Mesendoderm (in vitro differentiated cells): ENCODE measurements at regions not wholly inside any gene's neighbourhood (a gene's known extent, or its start where the extent isn't known, plus 50 kb on each side); places are given as distances from the start of the nearest gene placed in this dataset.
"Not testable (repeated sequence)": the region's sequence is repeated elsewhere in the genome, so short reads cannot be mapped to it uniquely, and the experiment has no call there.

Source experiments
- DNase-seq: peaks from one replicate; pipeline ENCODE4 v3.0.0; 2013
- H2AK5ac ChIP-seq: 2 replicates; pipeline ENCODE4 v1.6.1; 2013; ENCODE audit warnings: low read length, inconsistent platforms
- H2BK120ac ChIP-seq: 2 replicates; pipeline ENCODE4 v1.6.1; 2013; ENCODE audit warnings: low read depth, mild to moderate bottlenecking, low read length, moderate library complexity, mixed read lengths
- H2BK15ac ChIP-seq: replicated peaks from 2 replicates; pipeline ENCODE4 v1.6.1; 2013; ENCODE audit warnings: low read depth, mild to moderate bottlenecking, moderate library complexity
- H2BK5ac ChIP-seq: 2 replicates; pipeline ENCODE4 v1.6.1; 2013; ENCODE audit warnings: low read length, inconsistent platforms
- H3K18ac ChIP-seq: 2 replicates; pipeline ENCODE4 v1.6.1; 2013; ENCODE audit warnings: mild to moderate bottlenecking, low read length, mixed read lengths
- H3K23ac ChIP-seq: one replicate; pipeline ENCODE4 v1.6.1; 2013; ENCODE audit warnings: low read length
- H3K27ac ChIP-seq: 2 replicates; pipeline ENCODE4 v1.5.1; 2013; ENCODE audit warnings: low read depth, mild to moderate bottlenecking, inconsistent platforms, low read length, moderate library complexity
- H3K27me3 ChIP-seq: 2 replicates; pipeline ENCODE4 v1.6.1; 2013; ENCODE audit warnings: low read length, control low read depth, mild to moderate bottlenecking, inconsistent platforms; ENCODE audit not compliant: insufficient read depth, poor library complexity
- H3K36me3 ChIP-seq: 2 replicates; pipeline ENCODE4 v1.6.1; 2013; ENCODE audit warnings: low read length, inconsistent platforms; ENCODE audit not compliant: control insufficient read depth, insufficient read depth
- H3K4ac ChIP-seq: one replicate; pipeline ENCODE4 v1.6.1; 2013; ENCODE audit warnings: low read depth, mild to moderate bottlenecking, low read length, moderate library complexity
- H3K4me1 ChIP-seq: 2 replicates; pipeline ENCODE4 v1.6.1; 2013; ENCODE audit warnings: low read depth, low read length, inconsistent platforms; ENCODE audit not compliant: control insufficient read depth
- H3K4me2 ChIP-seq: 2 replicates; pipeline ENCODE4 v1.6.1; 2013; ENCODE audit warnings: low read length
- H3K4me3 ChIP-seq: 2 replicates; pipeline ENCODE4 v1.5.1; 2013; ENCODE audit warnings: mild to moderate bottlenecking, low read length
- H3K56ac ChIP-seq: one replicate; pipeline ENCODE4 v1.6.1; 2013; ENCODE audit warnings: low read length
- H3K79me1 ChIP-seq: 2 replicates; pipeline ENCODE4 v1.6.1; 2013; ENCODE audit warnings: low read length, inconsistent platforms
- H3K79me2 ChIP-seq: 2 replicates; pipeline ENCODE4 v1.6.1; 2013; ENCODE audit warnings: mild to moderate bottlenecking, low read length; ENCODE audit not compliant: control insufficient read depth, insufficient read depth
- H3K9ac ChIP-seq: 2 replicates; pipeline ENCODE4 v1.6.1; 2013; ENCODE audit warnings: low read length, inconsistent platforms
- H4K5ac ChIP-seq: one replicate; pipeline ENCODE4 v1.6.1; 2013; ENCODE audit warnings: low read length
- H4K8ac ChIP-seq: one replicate; pipeline ENCODE4 v1.6.1; 2013; ENCODE audit warnings: low read depth, mild to moderate bottlenecking, control low read depth, low read length, moderate library complexity
- WGBS: extraction: QIAGEN DNeasy Blood & Tissue Kit; methylation state at CpG from one replicate; pipeline ENCODE4 v1.1.7; 2013; ENCODE audit warnings: low lambda C conversion rate, missing lambda C conversion rate; ENCODE audit not compliant: insufficient coverage; ENCODE audit errors: extremely low coverage; 5-methylcytosine and 5-hydroxymethylcytosine counted together

DNA sequence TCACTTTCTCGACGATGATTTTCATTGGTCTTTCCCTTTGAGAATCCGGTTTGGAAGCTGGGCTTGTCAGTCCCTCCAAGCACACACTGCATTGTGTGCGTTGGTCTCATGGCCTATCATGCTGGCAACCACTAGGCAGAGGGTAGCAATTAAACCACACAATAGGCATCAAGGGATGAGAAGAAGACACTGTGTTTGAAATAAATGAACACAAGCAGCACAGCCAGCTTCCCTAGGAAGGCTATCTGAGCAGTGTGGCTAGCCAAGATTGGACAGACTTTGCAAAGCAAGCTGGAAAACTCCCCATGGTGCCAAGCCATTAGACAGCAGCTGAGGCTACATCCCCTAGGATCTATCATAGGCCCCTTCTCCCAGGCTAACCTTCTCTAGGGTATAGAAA, 288.7 kb downstream of the NUF2 start:
- no CpG with 5 or more reads among the region's 4 CpGs for WGBS
- no peak overlapping the region for H4K8ac ChIP-seq
- H3K4me2 ChIP-seq: no peak overlapping the region
- H3K27ac ChIP-seq: no peak overlapping the region
- H3K4ac ChIP-seq: no peak overlapping the region
- no peak for DNase-seq
- H3K18ac ChIP-seq: no peak overlapping the region
- no peaks in the 10 kb centered on the region for H3K36me3 ChIP-seq
- no peak overlapping the region for H4K5ac ChIP-seq
- H3K4me1 ChIP-seq: peaks cover 4% of the 10 kb centered on the region
- no peaks in the 10 kb centered on the region for H3K27me3 ChIP-seq
- H3K79me1 ChIP-seq: no peaks in the 10 kb centered on the region
- no peak overlapping the region for H3K9ac ChIP-seq
- H3K4me3 ChIP-seq: no peak overlapping the region
- no peak overlapping the region for H3K23ac ChIP-seq
- H3K79me2 ChIP-seq: no peaks in the 10 kb centered on the region
- H2BK120ac ChIP-seq: peak overlapping the region; percentile 79
- H2AK5ac ChIP-seq: no peak overlapping the region
- no peak overlapping the region for H2BK15ac ChIP-seq
- no peak overlapping the region for H3K56ac ChIP-seq
- H2BK5ac ChIP-seq: no peak overlapping the region

DNA sequence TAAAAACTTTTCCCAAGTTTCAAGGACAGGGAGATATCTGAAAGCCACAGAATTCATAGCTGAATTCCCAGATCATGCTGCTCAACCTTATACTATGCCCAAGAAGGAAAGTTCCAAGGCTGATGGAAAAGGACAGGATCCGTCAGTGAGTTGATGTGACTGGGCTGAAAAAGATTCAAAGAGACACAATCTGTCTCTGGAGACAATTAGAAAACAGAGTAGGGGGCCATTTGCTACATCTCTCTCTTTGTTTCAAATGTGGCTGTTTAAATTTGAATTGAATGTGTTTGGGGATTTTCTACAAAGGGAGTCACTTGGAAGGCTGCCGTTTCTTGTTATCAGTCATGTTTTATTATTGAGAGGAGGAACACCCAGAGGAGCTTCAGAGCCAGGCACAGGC, 292.6 kb downstream of the NUF2 start:
- Histone ChIP-seq H3K27ac (peak overlapping the region; percentile 56), H3K9ac (no peak overlapping the region), H4K8ac (no peak overlapping the region), H2AK5ac (no peak overlapping the region), H4K5ac (peak overlapping the region; percentile 74), H3K79me2 (no peaks in the 10 kb centered on the region), H3K4me1 (peaks cover 4% of the 10 kb centered on the region), H3K4me2 (no peak overlapping the region), H2BK120ac (no peak overlapping the region), H3K27me3 (no peaks in the 10 kb centered on the region), H3K4me3 (no peak overlapping the region), H2BK15ac (no peak overlapping the region), H3K79me1 (no peaks in the 10 kb centered on the region), H3K56ac (peak overlapping the region; percentile 65), H3K4ac (no peak overlapping the region), H2BK5ac (peak overlapping the region; percentile 20), H3K23ac (no peak overlapping the region), H3K18ac (peak overlapping the region; percentile 87), H3K36me3 (no peaks in the 10 kb centered on the region)
- peak; percentile 64 for DNase-seq
- WGBS: no CpG with 5 or more reads among the region's 2 CpGs

DNA sequence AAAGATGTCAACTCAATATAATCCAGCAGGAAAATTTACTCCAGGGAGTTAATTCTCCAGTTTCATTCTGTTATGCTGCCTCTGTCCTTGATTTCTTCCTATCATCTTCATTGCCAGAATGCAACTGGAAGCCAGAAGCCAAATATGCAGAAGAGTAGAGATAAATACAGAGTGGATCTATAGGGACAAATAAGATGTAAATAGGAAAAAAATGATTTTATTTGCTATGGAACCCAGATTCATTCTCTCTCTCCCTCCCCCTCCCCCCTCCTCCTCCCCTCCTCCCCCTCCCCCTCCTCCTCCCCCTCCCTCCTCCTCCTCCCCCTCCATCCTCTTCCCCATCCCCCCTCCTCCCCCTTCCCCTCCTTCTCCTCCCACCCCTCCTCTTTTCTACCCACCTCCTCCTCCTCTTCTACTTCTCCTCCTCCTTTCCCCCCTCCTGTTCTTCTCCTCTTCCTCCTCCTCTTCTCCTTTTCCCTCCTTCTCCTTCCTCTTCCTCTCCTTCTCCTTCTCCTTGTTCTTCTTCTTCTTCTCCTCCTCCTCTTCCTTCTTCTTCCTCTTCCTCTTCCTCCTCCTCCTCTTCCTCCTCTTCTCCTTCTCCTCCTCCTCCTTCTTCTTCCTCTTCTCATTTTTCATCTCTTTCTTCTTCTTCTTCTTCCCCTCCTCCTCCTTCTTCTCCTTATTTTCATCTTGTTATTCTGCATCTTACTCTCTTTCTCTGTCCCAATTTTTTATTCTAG, 306.4 kb downstream of the NUF2 start:
- no peak for DNase-seq
- Histone ChIP-seq H2AK5ac (no peak overlapping the region), H3K4me2 (no peak overlapping the region), H2BK5ac (no peak overlapping the region), H3K18ac (no peak overlapping the region), H3K36me3 (no peaks in the 10 kb centered on the region), H4K8ac (no peak overlapping the region), H2BK15ac (no peak overlapping the region), H3K27me3 (no peaks in the 10 kb centered on the region), H3K79me1 (no peaks in the 10 kb centered on the region), H3K23ac (no peak overlapping the region), H3K27ac (no peak overlapping the region), H4K5ac (no peak overlapping the region), H3K56ac (no peak overlapping the region), H3K79me2 (no peaks in the 10 kb centered on the region), H3K4ac (no peak overlapping the region), H3K9ac (no peak overlapping the region), H3K4me1 (no peaks in the 10 kb centered on the region), H2BK120ac (no peak overlapping the region), H3K4me3 (no peak overlapping the region)

DNA sequence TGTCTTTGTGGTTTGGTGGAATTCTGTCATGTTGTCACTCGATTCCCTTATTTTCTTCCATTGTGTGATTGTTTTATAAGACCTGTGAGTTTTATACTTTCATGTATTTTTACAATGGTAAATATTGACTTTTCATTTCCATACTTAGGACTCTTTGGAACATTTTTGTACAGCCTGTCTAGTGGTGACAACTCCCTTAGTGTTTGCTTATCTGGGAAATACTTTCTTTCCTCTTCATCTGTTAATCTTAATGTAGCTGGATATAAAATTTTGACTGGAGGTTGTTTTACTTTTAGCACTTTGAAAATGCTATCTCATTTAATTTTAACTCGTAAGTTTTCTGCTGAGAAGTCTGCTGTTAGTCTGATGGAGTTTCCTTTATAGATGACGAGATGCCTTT, 310.5 kb downstream of the NUF2 start:
- Histone ChIP-seq H4K5ac (no peak overlapping the region), H3K27me3 (no peaks in the 10 kb centered on the region), H3K27ac (no peak overlapping the region), H3K4me1 (no peaks in the 10 kb centered on the region), H2BK120ac (no peak overlapping the region), H2BK15ac (no peak overlapping the region), H3K4ac (no peak overlapping the region), H3K79me2 (no peaks in the 10 kb centered on the region), H3K23ac (no peak overlapping the region), H3K9ac (no peak overlapping the region), H3K4me2 (no peak overlapping the region), H3K79me1 (no peaks in the 10 kb centered on the region), H2AK5ac (no peak overlapping the region), H2BK5ac (no peak overlapping the region), H3K4me3 (no peak overlapping the region), H3K18ac (no peak overlapping the region), H3K36me3 (no peaks in the 10 kb centered on the region), H3K56ac (no peak overlapping the region), H4K8ac (no peak overlapping the region)
- WGBS: no CpG with 5 or more reads among the region's 3 CpGs
- DNase-seq: no peak

DNA sequence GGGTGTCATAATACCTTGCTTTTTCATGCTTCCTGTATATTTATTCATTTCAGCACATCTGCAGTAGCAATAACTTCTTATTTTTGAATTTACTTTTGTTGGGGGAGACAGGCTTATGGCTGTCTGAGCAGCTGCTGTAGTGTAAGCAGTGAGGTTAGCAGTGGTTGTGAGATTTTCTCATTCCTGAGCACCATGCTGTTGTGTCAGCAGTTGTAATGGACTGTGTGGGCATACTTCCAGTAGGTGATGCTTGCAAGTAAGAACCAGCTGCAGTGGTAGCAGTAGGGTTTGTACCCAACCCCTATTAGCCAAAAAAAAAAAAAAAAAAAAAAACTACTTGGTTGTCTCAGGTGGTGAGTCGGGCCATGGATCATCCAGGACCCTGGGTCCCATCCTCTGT, 311.6 kb downstream of the NUF2 start:
- Histone ChIP-seq H3K79me1 (no peaks in the 10 kb centered on the region), H3K4ac (no peak overlapping the region), H3K9ac (no peak overlapping the region), H3K56ac (no peak overlapping the region), H3K4me3 (no peak overlapping the region), H3K27ac (no peak overlapping the region), H2BK15ac (no peak overlapping the region), H3K79me2 (no peaks in the 10 kb centered on the region), H3K18ac (no peak overlapping the region), H3K36me3 (no peaks in the 10 kb centered on the region), H4K8ac (no peak overlapping the region), H3K27me3 (no peaks in the 10 kb centered on the region), H3K23ac (no peak overlapping the region), H2AK5ac (no peak overlapping the region), H4K5ac (no peak overlapping the region), H3K4me1 (no peaks in the 10 kb centered on the region), H2BK120ac (no peak overlapping the region), H2BK5ac (no peak overlapping the region), H3K4me2 (no peak overlapping the region)
- WGBS: no CpG with 5 or more reads among the region's 1 CpG
- DNase-seq: no peak

DNA sequence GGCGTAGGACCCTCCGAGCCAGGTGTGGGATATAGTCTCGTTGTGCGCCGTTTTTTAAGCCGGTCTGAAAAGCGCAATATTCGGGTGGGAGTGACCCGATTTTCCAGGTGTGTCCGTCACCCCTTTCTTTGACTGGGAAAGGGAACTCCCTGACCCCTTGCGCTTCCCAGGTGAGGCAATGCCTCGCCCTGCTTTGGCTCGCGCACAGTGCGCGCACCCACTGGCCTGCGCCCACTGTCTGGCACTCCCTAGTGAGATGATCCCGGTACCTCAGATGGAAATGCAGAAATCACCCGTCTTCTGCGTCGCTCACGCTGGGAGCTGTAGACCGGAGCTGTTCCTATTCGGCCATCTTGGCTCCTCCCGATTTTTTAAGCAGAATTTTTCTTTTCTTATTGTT, 323.9 kb downstream of the NUF2 start:
- H3K79me2 ChIP-seq, H4K8ac ChIP-seq, H3K4me1 ChIP-seq, H3K4me3 ChIP-seq, H3K4me2 ChIP-seq, H3K27ac ChIP-seq, H4K5ac ChIP-seq, H3K9ac ChIP-seq, H2BK15ac ChIP-seq, H2AK5ac ChIP-seq, H3K18ac ChIP-seq, H3K4ac ChIP-seq, H3K27me3 ChIP-seq, DNase-seq, H3K56ac ChIP-seq, H3K23ac ChIP-seq, H2BK120ac ChIP-seq, H3K79me1 ChIP-seq, H3K36me3 ChIP-seq, H2BK5ac ChIP-seq: not testable (repeated sequence)
- no CpG with 5 or more reads among the region's 25 CpGs for WGBS
